ENCODE measurements at regions not wholly inside any gene's neighbourhood (a gene's known extent, or its start where the extent isn't known, plus 50 kb on each side); places are given as distances from the start of the nearest gene placed in this dataset.
A peak's percentile ranks its signal among the peaks of the same experiment; 100 is the strongest.
"Not testable (repeated sequence)": the region's sequence is repeated elsewhere in the genome, so short reads cannot be mapped to it uniquely, and the experiment has no call there.

DNA sequence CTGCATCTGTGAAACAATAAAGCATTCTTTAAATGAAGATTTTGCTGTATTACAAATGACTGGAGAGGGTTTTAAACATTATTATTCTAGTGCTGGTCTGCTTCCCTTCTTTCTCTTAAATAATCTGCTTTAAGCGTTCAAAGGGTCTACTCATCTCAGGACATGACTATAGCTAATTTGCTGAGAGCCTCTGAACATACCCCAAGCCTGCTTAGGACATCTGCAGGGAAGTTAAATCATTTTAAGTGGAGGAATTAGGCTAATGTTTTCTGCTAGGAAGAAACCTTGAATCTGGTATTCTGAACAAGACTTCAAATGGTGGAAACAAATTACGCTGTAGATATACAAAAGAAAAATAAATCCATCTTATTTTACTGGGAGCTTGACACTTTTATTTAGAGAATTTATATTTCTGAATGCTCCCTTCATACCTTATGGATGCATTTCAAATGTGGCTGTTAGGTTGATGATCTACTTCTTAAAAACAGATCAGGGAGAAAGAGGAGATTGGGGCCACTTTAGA lies 124.4 kb upstream of the ITGB1 start:
- no peak for DNase-seq
- intact Hi-C loops (cut with DNase I), result no loop called here

- DNase-seq; intact Hi-C loops (cut with DNase I): not testable (repeated sequence)
These were observed 122.4 kb upstream of the ITGB1 start for GRCh38 chr10:33080467-33080866.

DNA sequence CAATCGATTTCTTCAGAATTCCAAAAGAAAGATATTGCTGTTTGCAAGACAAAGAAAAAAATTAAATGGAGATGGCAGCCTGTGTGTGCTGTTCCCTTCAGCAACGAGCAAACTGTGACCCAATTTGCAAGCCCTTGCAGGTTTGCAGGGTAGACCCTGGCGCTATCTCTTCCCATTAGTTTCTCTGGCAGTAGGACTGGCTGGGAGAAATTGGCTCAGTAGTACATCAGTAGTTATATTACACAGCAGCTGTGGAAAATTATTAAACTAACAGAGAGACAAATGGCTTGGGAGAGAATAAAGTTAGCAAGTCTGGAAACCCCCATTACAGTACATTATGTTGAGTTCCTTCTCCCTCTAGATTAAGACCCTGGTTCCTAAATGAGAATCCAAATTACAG lies 116.4 kb upstream of the ITGB1 start:
- DNase-seq, result no peak

DNA sequence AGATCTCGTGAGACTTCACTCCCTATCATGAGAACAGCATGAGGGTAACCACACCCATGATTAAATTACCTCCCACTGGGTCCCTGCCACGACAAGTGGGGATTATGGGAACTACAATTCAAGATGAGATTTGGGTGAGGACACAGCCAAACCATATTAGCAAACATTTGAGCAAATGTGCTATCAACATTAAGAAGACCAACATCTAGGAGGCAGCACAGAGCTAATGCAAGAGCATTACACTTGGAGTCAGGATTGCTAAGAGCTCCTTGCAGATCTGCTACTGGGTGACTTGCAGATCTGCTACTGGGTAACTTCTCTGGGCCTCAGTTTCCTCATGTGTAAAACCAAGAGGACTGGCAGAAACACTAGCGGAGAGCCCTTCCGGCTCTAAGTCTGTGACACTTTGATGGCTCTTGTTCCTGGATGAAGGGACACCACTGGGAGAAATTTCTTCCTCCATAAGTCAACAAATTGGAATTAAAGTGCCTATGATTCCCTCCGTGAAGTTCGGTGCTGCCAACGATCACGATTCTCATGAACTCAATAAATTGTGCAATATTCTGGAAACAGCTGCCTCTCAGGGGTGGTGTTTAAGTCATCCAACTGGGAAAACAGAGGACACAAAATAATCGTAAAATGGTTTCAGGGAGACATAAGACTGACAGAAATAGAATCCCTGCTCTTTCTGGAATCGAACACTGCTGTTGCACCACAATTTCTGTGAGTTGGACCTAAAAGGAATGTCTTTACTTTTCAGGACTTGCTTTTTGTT lies 115.8 kb upstream of the ITGB1 start:
- intact Hi-C loops (cut with DNase I), result no loop called here
- no peak for DNase-seq

More for the DNA sequence above, 116.4 kb upstream of the ITGB1 start:
- intact Hi-C loops (cut with DNase I), result no loop called here

GRCh38 chr10:33071857-33072256 lies 113.8 kb upstream of the ITGB1 start:
- DNase-seq, result no peak

GRCh38 chr10:33070101-33070500 lies 112.1 kb upstream of the ITGB1 start:
- intact Hi-C loops (cut with DNase I), result no loop called here
- DNase-seq, result no peak

More at GRCh38 chr10:33071857-33072256, 113.8 kb upstream of the ITGB1 start:
- intact Hi-C loops (cut with DNase I), result no loop called here

GRCh38 chr10:33067917-33068316 lies 109.9 kb upstream of the ITGB1 start:
- intact Hi-C loops (cut with DNase I), result no loop called here
- peak in 1 of 42 donors; percentile 13 for DNase-seq

DNA sequence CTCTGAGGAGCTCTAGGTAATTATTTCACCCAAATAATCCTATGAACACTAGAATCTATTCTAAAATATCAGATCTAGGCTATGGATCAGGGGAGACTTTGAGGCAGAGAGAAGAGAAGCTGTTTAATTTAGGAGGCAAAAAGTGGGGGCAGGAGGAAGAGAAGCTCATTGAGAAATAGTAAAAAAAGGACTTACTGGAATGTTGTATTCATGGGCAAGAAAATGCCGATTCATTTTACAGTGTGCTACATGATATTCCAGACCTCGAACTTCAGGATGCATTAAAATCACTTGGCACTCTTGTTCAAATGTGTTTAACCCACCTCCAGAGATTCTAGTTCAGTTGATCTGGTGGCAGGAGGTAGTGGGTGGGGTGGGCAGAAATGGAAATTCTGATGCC lies 109.5 kb upstream of the ITGB1 start:
- DNase-seq, result peak in 1 of 42 donors; percentile 6
- intact Hi-C loops (cut with DNase I), result no loop called here

- intact Hi-C loops (cut with DNase I), result no loop called here
- DNase-seq, result no peak
These were observed 108.7 kb upstream of the ITGB1 start for GRCh38 chr10:33066558-33067236.

DNA sequence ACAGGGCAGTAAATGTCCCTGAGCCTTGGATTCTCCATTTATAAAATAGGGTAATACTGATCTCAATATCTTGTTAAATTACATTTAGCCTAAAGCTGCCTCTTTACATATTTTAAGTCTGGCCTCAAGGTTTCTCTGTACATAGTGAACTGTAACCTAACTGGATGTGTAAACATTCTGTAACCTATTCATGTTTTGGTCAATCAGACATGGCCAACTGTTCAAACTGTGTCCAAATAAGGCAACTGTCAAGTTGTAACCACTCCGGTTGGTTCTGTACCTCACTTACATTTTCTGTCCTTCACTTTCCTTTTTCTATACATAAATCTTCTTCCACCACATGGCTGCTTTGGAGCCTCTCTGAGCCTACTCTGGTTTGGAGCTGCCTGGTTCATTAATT lies 107.1 kb upstream of the ITGB1 start:
- intact Hi-C loops (cut with DNase I), result no loop called here
- DNase-seq, result no peak

DNA sequence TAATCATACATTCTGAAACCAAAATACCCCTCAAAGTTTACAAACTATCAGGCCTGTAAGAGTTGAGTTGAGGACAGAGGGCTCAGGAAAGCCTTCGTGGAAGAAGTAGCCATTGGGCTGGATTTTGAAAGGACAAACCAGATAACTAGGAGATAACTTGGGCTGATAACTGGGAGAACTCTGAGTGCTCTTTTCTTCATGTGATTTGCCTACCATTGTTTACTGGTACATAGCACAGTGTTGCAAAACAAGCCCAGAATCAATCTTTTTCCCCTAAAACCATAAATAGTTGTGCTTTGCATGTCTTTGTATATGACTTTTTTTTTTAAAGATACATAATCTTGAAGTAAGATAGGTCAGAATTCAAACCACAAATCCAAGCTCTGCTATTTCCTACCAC lies 106.7 kb upstream of the ITGB1 start:
- intact Hi-C loops (cut with DNase I), result no loop called here
- no peak for DNase-seq

GRCh38 chr10:33057620-33058019 lies 99.6 kb upstream of the ITGB1 start:
- intact Hi-C loops (cut with DNase I), result no loop called here

DNA sequence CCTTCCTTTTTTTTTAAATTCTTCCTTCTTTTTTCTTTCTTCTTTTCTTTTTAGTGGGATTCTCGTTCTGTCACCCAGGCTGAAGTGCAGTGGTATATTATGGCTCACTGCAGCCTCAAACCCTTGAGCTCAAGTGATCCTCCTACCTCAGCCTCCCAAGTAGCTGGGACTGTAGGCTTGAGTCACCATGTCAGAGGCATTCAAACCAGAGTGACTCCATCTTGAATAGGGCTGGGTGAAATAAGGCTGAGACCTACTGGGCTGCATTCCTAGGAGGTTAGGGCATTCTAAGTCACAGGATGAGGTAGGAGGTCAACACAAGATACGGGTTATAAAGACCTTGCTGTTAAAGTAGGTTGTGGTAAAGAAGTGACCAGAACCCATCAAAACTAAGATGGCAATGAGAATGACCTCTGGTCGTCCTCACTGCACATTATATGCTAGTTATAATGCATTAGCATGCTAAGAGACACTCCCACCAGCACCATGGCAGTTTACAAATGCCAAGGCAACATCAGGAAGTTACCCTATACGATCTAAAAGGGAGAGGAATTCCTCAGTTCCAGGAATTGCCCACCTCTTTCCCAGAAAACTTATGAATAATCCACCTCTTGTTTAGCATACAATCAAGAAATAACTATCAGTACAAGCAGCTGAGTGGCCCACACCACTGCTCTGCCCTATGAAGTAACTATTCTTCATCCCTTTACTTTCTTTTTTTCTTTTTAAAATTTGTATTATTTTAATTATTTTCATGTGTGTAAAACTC lies 99.0 kb upstream of the ITGB1 start:
- DNase-seq, result no peak

More at GRCh38 chr10:33057620-33058019, 99.6 kb upstream of the ITGB1 start:
- no peak for DNase-seq

DNA sequence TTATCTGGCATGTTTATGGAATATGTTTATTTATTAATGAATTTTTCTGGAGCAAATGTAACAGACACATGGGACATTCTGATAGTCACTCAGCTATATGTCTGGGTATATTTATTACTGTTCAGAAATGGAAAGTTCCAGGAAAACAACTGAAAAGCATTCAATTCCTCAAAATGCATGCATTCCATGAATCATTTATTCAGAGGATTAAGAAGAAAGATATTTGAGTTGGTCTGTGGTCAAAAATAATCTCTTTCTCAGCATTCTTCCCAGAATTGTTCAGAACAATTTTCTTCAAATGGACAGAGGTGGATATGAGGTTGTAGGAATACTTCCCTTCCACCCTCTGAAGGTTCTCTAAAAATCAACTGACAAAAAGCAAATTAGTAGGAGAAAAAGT lies 97.6 kb upstream of the ITGB1 start:
- no peak for DNase-seq
- intact Hi-C loops (cut with DNase I), result no loop called here

More for the DNA sequence above, 99.0 kb upstream of the ITGB1 start:
- intact Hi-C loops (cut with DNase I), result no loop called here

DNA sequence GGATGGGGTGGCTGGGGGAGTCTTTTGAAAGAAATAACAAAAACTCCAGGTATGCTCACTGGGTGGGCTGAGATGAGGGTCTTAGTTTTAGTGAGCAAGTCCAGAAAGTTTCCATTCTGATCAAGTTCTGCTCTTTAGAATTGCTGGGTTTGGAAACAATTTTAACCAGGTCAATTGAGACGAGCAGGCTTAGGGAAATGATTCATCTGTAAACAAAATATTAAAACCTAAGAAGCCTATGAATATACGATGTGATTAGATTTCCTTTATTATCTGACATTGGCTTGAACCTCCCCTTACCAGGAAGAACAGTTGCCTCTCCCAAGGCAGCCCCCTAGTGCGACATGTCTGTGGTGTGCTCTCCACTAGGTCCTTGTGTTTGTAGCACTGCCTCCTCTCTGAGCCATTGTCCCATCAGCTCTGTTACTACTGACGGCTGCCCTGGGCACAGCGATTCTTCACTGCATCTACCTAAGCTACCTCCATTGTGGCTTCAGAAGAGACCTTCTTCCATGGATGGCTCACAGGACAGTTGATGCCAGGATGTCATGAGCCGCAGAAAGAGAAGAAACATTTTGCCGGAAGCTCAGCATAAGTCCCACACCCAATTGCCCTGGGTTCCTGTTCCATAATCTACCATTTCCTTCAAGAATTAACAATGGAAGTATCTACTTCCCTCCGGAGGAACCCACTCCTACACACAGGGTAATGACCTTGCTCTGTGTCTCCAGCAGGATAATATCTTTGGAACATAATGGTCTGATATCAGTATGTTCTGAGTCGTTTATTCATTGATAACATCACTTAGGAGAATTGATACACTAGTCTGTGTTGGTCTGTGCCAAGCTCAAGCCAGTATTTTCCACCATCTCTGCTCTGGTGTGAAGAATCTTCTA lies 95.1 kb upstream of the ITGB1 start:
- no peak for DNase-seq
- intact Hi-C loops (cut with DNase I), result no loop called here

GRCh38 chr10:33052263-33052875 lies 94.3 kb upstream of the ITGB1 start:
- no peak for DNase-seq
- intact Hi-C loops (cut with DNase I), result no loop called here

DNA sequence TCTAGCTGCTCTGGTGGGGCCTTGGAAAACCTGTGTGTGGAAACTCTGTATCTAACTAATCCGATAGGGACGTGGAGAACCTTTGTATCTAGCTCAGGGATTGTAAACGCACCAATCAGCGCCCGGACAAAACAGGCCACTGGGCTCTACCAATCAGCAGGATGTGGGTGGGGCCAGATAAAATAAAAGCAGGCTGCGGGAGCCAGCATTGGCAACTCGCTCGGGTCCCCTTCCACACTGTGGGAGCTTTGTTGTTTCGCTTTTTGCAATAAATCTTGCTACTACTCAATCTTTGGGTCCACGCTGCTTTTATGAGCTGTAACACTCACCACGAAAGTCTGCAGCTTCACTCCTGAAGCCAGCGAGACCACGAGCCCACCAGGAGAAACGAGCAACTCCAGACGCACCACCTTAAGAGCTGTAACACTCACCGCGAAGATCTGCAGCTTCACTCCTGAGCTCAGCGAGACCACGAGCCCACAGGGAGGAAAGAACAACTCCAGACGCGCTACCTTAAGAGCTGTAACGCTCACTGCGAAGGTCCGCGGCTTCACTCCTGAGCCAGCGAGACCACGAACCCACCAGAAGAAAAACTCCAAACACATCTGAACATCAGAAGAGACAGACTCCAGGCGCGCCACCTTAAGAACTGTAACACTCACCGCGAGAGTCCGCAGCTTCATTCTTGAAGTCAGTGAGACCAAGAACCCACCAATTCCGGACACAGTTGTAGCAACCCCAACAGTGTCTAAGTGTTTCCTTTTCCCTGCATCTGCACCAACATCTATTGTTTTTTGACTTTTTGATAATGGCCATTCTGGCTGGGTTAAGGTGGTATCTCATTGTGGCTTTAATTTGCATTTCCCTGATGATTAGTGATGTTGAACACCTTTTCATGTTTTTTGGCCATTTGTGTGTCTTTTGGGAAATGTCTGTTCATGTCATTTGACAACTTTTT lies 92.2 kb upstream of the ITGB1 start:
- DNase-seq; intact Hi-C loops (cut with DNase I): not testable (repeated sequence)

Measured in head of caudate nucleus (tissue), 42 donors.